Right lobe of liver (tissue), 4 donors: ENCODE measurements at regions not wholly inside any gene's neighbourhood (a gene's known extent, or its start where the extent isn't known, plus 50 kb on each side); places are given as distances from the start of the nearest gene placed in this dataset.

Experiments
- CTCF ChIP-seq, 4 donors: fragments of 200-600 bp in 3 of 4; fragments of 450-650 bp in 1 of 4; IDR thresholded peaks; one replicate each; pipeline versions ENCODE4 v1.5.1 to v1.8.0; 2016 to 2022; ENCODE audit warnings: antibody characterized with exemption in 4 of 4, mild to moderate bottlenecking in 2 of 4
- POLR2A ChIP-seq: fragments of 450-650 bp; IDR thresholded peaks from one replicate; pipeline ENCODE4 v1.6.1; 2017; ENCODE audit warnings: antibody characterized with exemption, mild to moderate bottlenecking
- donor health status: DM: no; HTN: no; CAD: no.
- donor health status: DM: no; HTN: no; CAD: no.
- donor health status: DM: no; HTN: yes; CAD: no.

GRCh38 chr2:4278392-4278791 lies 575.0 kb downstream of the DCDC2C start:
- TF ChIP-seq CTCF (IDR thresholded peaks at IDR 0.05) = no peak
- TF ChIP-seq POLR2A = no peak
